Lung (tissue), 11 donors: ENCODE measurements at regions not wholly inside any gene's neighbourhood (a gene's known extent, or its start where the extent isn't known, plus 50 kb on each side); places are given as distances from the start of the nearest gene placed in this dataset.

Experiments used
- ATAC-seq: fragments of 200-7000 bp; cut with Tn5 transposase; one replicate; pipeline ENCODE4 v1.9.1; 2020; ENCODE audit warnings: moderate number of reproducible peaks; ENCODE audit not compliant: insufficient read depth, low FRiP score
- DNase-seq, 3 donors: peaks; one replicate each; pipeline ENCODE4 v3.0.0-alpha.2; 2013 to 2017
- H3K27ac ChIP-seq, 2 donors: one replicate each; pipeline ENCODE4 v1.5.1; 2013; ENCODE audit warnings: mild to moderate bottlenecking in 2 of 2, moderate library complexity in 2 of 2, control low read depth in 1 of 2, inconsistent platforms in 1 of 2, low read depth in 1 of 2, low read length in 1 of 2
- H3K27me3 ChIP-seq, 3 donors: one replicate each; pipeline ENCODE4 v1.5.1; 2013; ENCODE audit warnings: low read length in 2 of 3; ENCODE audit not compliant: control insufficient read depth in 3 of 3, insufficient read depth in 3 of 3
- H3K36me3 ChIP-seq, 4 donors: one replicate each; pipeline ENCODE4 v1.5.1; 2013; ENCODE audit warnings: low read length in 4 of 4, mild to moderate bottlenecking in 1 of 4, moderate library complexity in 1 of 4; ENCODE audit not compliant: control insufficient read depth in 4 of 4, insufficient read depth in 4 of 4
- H3K4me1 ChIP-seq, 5 donors: one replicate each; pipeline ENCODE4 v1.5.1; 2013; ENCODE audit warnings: low read length in 5 of 5, mild to moderate bottlenecking in 2 of 5, moderate library complexity in 1 of 5; ENCODE audit not compliant: control insufficient read depth in 5 of 5, insufficient read depth in 5 of 5
- H3K4me3 ChIP-seq: one replicate; pipeline ENCODE4 v1.5.1; 2013; ENCODE audit warnings: mild to moderate bottlenecking, control low read depth, moderate library complexity
- H3K9ac ChIP-seq, 2 donors: one replicate each; pipeline ENCODE4 v1.5.1; 2013; ENCODE audit warnings: low read length in 2 of 2, control low read depth in 1 of 2; ENCODE audit not compliant: insufficient read depth in 1 of 2
- H3K9me3 ChIP-seq, 4 donors: one replicate each; pipeline ENCODE4 v1.5.1; 2013; ENCODE audit warnings: low read length in 3 of 4, mild to moderate bottlenecking in 1 of 4, moderate library complexity in 1 of 4; ENCODE audit not compliant: control insufficient read depth in 4 of 4, insufficient read depth in 3 of 4
- CTCF ChIP-seq: IDR thresholded peaks from 2 replicates; pipeline ENCODE4 v1.5.1; 2012; ENCODE audit warnings: mild to moderate bottlenecking; ENCODE audit errors: control extremely low read depth, extremely low read depth
- WGBS, 2 donors: extraction: QIAGEN DNeasy Blood & Tissue Kit; methylation state at CpG; one replicate each; pipeline ENCODE4 v1.1.7; 2013; 5-methylcytosine and 5-hydroxymethylcytosine counted together
- donor health status: control.
- donor health status: control.
- donor health status: Bipolar disorder and iron deficiency.
- donor health status: healthy.
- donor health status: DM: yes; HTN: yes; CAD: no.

GRCh38 chr20:57082357-57082945 lies 184.0 kb downstream of the BMP7 start:
- WGBS, 2 donors: 73 to 81% methylated on average over 13 of the region's 13 CpGs
- Histone ChIP-seq H3K4me3 (no peak overlapping the region), H3K27me3 (peaks cover 0 to 7% (median 3%) of the 10 kb centered on the region in 3 donors), H3K36me3 (no peaks in the 10 kb centered on the region), H3K9me3 (peaks cover 0 to 15% (median 4%) of the 10 kb centered on the region in 4 donors), H3K4me1 (no peaks in the 10 kb centered on the region), H3K27ac (no peak overlapping the region), H3K9ac (no peak overlapping the region)
- ATAC-seq (no peak), DNase-seq (no peak)
- no peak for TF ChIP-seq CTCF

- Histone ChIP-seq H3K9me3 (peaks cover 0 to 17% (median 4%) of the 10 kb centered on the region in 4 donors), H3K4me1 (no peaks in the 10 kb centered on the region), H3K27me3 (peaks cover 0 to 7% (median 3%) of the 10 kb centered on the region in 3 donors), H3K27ac (no peak overlapping the region), H3K4me3 (no peak overlapping the region), H3K36me3 (no peaks in the 10 kb centered on the region), H3K9ac (no peak overlapping the region)
- WGBS, 2 donors: 87 to 90% methylated on average over 8 to 9 of the region's 9 CpGs
- no peak for DNase-seq
- no peak for TF ChIP-seq CTCF
- no peak for ATAC-seq
These were observed 183.4 kb downstream of the BMP7 start for GRCh38 chr20:57083072-57083471.

GRCh38 chr20:57086066-57086465 lies 180.4 kb downstream of the BMP7 start:
- DNase-seq: no peak
- Histone ChIP-seq H3K4me3 (no peak overlapping the region), H3K4me1 (no peaks in the 10 kb centered on the region), H3K9ac (no peak overlapping the region), H3K27ac (no peak overlapping the region), H3K9me3 (peaks cover 0 to 10% (median 1%) of the 10 kb centered on the region in 4 donors), H3K36me3 (no peaks in the 10 kb centered on the region), H3K27me3 (peaks cover 0 to 7% (median 3%) of the 10 kb centered on the region in 3 donors)
- WGBS, 2 donors: 84 to 89% methylated on average over 8 of the region's 8 CpGs
- no peak for ATAC-seq
- TF ChIP-seq CTCF: no peak

- no peak for ATAC-seq
These were observed 179.3 kb downstream of the BMP7 start for GRCh38 chr20:57087102-57087501.

More at GRCh38 chr20:57087102-57087501, 179.3 kb downstream of the BMP7 start:
- H3K9ac ChIP-seq: no peak overlapping the region
- peaks cover 0 to 8% (median 1%) of the 10 kb centered on the region in 4 donors for H3K9me3 ChIP-seq
- DNase-seq: peak in 2 of 3 donors; percentile 48 to 59
- peaks cover 0 to 5% (median 3%) of the 10 kb centered on the region in 3 donors for H3K27me3 ChIP-seq
- no peak overlapping the region for H3K27ac ChIP-seq
- no peak for TF ChIP-seq CTCF
- no peaks in the 10 kb centered on the region for H3K4me1 ChIP-seq
- 59 to 61% methylated on average over 16 of the region's 16 CpGs for WGBS, 2 donors
- H3K4me3 ChIP-seq: no peak overlapping the region
- H3K36me3 ChIP-seq: no peaks in the 10 kb centered on the region
